WERI-Rb-1 (cell line): ENCODE measurements at regions not wholly inside any gene's neighbourhood (a gene's known extent, or its start where the extent isn't known, plus 50 kb on each side); places are given as distances from the start of the nearest gene placed in this dataset.
A peak's percentile ranks its signal among the peaks of the same experiment; 100 is the strongest.

Experiments
- DNase-seq: peaks from one replicate; pipeline ENCODE4 v3.0.0-alpha.2; 2020
- H3K27ac ChIP-seq: fragments of 250-450 bp; sonication (Bioruptor Pico); 2 replicates; pipeline ENCODE4 v1.5.1; 2020; ENCODE audit warnings: mild to moderate bottlenecking, moderate library complexity
- H3K27me3 ChIP-seq: fragments of 250-450 bp; sonication (Bioruptor Pico); 2 replicates; pipeline ENCODE4 v1.5.1; 2021; ENCODE audit warnings: mild to moderate bottlenecking, low read depth, moderate library complexity; ENCODE audit not compliant: insufficient read depth, severe bottlenecking
- H3K36me3 ChIP-seq: fragments of 250-450 bp; sonication (Bioruptor Pico); 2 replicates; pipeline ENCODE4 v1.5.1; 2020; ENCODE audit warnings: mild to moderate bottlenecking, moderate library complexity
- H3K4me3 ChIP-seq: 2 replicates; pipeline ENCODE4 v1.5.1; 2011; ENCODE audit warnings: low read depth, mild to moderate bottlenecking, control low read depth, low read length
- H3K9me3 ChIP-seq: fragments of 250-450 bp; sonication (Bioruptor Pico); 2 replicates; pipeline ENCODE4 v1.5.1; 2021; ENCODE audit warnings: mild to moderate bottlenecking, moderate library complexity; ENCODE audit not compliant: severe bottlenecking
- CTCF ChIP-seq: IDR thresholded peaks from 2 replicates; pipeline ENCODE4 v1.5.1; 2011; ENCODE audit warnings: low read depth, mild to moderate bottlenecking, control low read depth, inconsistent platforms, low read length

- no peaks in the 10 kb centered on the region for H3K27me3 ChIP-seq
- no peak overlapping the region for H3K27ac ChIP-seq
- no peaks in the 10 kb centered on the region for H3K36me3 ChIP-seq
- H3K9me3 ChIP-seq = no peaks in the 10 kb centered on the region
- TF ChIP-seq CTCF = no peak
- no peak for DNase-seq
- no peak overlapping the region for H3K4me3 ChIP-seq
These were observed 419.6 kb downstream of the NPIPA7 start for GRCh38 chr16:16798504-16798903.

GRCh38 chr16:16805809-16806208, 426.9 kb downstream of the NPIPA7 start:
- no peaks in the 10 kb centered on the region for H3K27me3 ChIP-seq
- no peaks in the 10 kb centered on the region for H3K36me3 ChIP-seq
- DNase-seq = no peak
- H3K4me3 ChIP-seq = no peak overlapping the region
- no peak overlapping the region for H3K27ac ChIP-seq
- TF ChIP-seq CTCF = no peak
- no peaks in the 10 kb centered on the region for H3K9me3 ChIP-seq

GRCh38 chr16:16815641-16816040, 436.7 kb downstream of the NPIPA7 start:
- no peak for TF ChIP-seq CTCF
- no peak for DNase-seq
- Histone ChIP-seq H3K36me3 (no peaks in the 10 kb centered on the region), H3K4me3 (no peak overlapping the region), H3K27me3 (no peaks in the 10 kb centered on the region), H3K9me3 (no peaks in the 10 kb centered on the region), H3K27ac (no peak overlapping the region)

GRCh38 chr16:16817196-16817595, 438.3 kb downstream of the NPIPA7 start:
- Histone ChIP-seq H3K27ac (no peak overlapping the region), H3K36me3 (no peaks in the 10 kb centered on the region)
- DNase-seq = no peak

GRCh38 chr16:16821261-16821660, 442.3 kb downstream of the NPIPA7 start:
- Histone ChIP-seq H3K27ac (no peak overlapping the region), H3K36me3 (no peaks in the 10 kb centered on the region), H3K4me3 (no peak overlapping the region), H3K9me3 (peaks cover 5% of the 10 kb centered on the region), H3K27me3 (no peaks in the 10 kb centered on the region)
- no peak for DNase-seq
- TF ChIP-seq CTCF = no peak

More at GRCh38 chr16:16817196-16817595, 438.3 kb downstream of the NPIPA7 start:
- Histone ChIP-seq H3K4me3 (no peak overlapping the region), H3K27me3 (no peaks in the 10 kb centered on the region), H3K9me3 (peaks cover 5% of the 10 kb centered on the region)
- TF ChIP-seq CTCF = no peak

- no peak overlapping the region for H3K27ac ChIP-seq
- no peaks in the 10 kb centered on the region for H3K9me3 ChIP-seq
- TF ChIP-seq CTCF = no peak
- no peaks in the 10 kb centered on the region for H3K36me3 ChIP-seq
- H3K27me3 ChIP-seq = no peaks in the 10 kb centered on the region
- DNase-seq = peak; percentile 15
- H3K4me3 ChIP-seq = no peak overlapping the region
These were observed 450.0 kb downstream of the NPIPA7 start for GRCh38 chr16:16828913-16829398.
